ENCODE measurements at regions not wholly inside any gene's neighbourhood (a gene's known extent, or its start where the extent isn't known, plus 50 kb on each side); places are given as distances from the start of the nearest gene placed in this dataset.

DNA sequence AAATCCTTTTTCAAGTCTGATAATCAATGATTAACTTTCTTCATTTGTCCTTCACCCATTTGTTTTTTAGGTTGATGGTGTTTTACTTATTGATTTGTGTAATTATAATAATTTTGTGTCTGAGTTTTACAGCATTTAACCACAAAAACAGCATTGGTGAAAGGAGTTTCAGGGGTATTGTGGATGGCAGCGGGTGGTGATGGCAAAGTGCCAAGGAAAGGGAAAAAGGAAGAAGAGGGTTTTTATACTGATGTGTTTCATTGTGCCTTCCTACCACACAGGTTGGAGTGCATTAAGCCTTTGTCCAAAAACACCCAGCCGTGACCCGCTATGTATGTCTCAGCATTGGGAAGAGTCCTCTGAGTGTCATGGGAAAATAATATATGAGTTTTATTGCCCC lies 150.3 kb downstream of the DAD1 start:
- H3K27me3 ChIP-seq (ENCODE audit: control insufficient read depth, insufficient read depth, low read length): no peaks in the 10 kb centered on the region
- no peak for TF ChIP-seq CTCF (IDR thresholded peaks at IDR 0.05)
- TF ChIP-seq POLR2AphosphoS5 (IDR thresholded peaks at IDR 0.05; ENCODE audit: low read depth, low read length): no peak
- TF ChIP-seq REST (IDR thresholded peaks at IDR 0.05; ENCODE audit: insufficient read depth in 1 of 2, low read depth in 2 of 2, low read length in 1 of 2): no peak
- TF ChIP-seq SIN3A (IDR thresholded peaks at IDR 0.05; ENCODE audit: borderline replicate concordance, insufficient read depth, low read depth, low read length): no peak
- TF ChIP-seq TCF7L2 (IDR thresholded peaks at IDR 0.05; ENCODE audit: low read depth, low read length): no peak
- POLR2A ChIA-PET: no interaction called here
- BruUV-seq (replicated peaks): no TSS peak
- DNase-seq (ENCODE audit: low read depth, low spot score) (no peak), ATAC-seq (no peak)
- no peak overlapping the region for H3K4me3 ChIP-seq (ENCODE audit: low read depth in 2 of 2, low read length in 2 of 2)
- in situ Hi-C loops (cut with HindIII; ENCODE audit: low pct_unique_long_range_greater_than_20kb, low sequenced_read_pairs): no loop called here
- H3K9me3 ChIP-seq (ENCODE audit: control insufficient read depth, insufficient read depth, low read depth, low read length): no peaks in the 10 kb centered on the region
- H3K36me3 ChIP-seq (ENCODE audit: control insufficient read depth, insufficient read depth, low read length): no peaks in the 10 kb centered on the region
- no peaks in the 10 kb centered on the region for H3K4me1 ChIP-seq (ENCODE audit: control insufficient read depth, insufficient read depth, low read length)
- H3K27ac ChIP-seq (ENCODE audit: low read length): no peak overlapping the region
- CTCF ChIA-PET: no interaction called here
- intact Hi-C loops (cut with micrococcal nuclease; ENCODE audit: unreplicated experiment): no loop called here

- ChIA-PET POLR2A (no interaction called here), CTCF (no interaction called here)
- Histone ChIP-seq H3K27me3 (ENCODE audit: control insufficient read depth, insufficient read depth, low read length) (no peaks in the 10 kb centered on the region), H3K9me3 (ENCODE audit: control insufficient read depth, insufficient read depth, low read depth, low read length) (no peaks in the 10 kb centered on the region), H3K4me3 (ENCODE audit: low read depth in 2 of 2, low read length in 2 of 2) (no peak overlapping the region), H3K27ac (ENCODE audit: low read length) (no peak overlapping the region), H3K36me3 (ENCODE audit: control insufficient read depth, insufficient read depth, low read length) (no peaks in the 10 kb centered on the region), H3K4me1 (ENCODE audit: control insufficient read depth, insufficient read depth, low read length) (no peaks in the 10 kb centered on the region; the same call in 1 of the 2 replicates)
- in situ Hi-C loops (cut with HindIII; ENCODE audit: low pct_unique_long_range_greater_than_20kb, low sequenced_read_pairs): no loop called here
- TF ChIP-seq REST (IDR thresholded peaks at IDR 0.05; ENCODE audit: insufficient read depth in 1 of 2, low read depth in 2 of 2, low read length in 1 of 2) (no peak), SIN3A (IDR thresholded peaks at IDR 0.05; ENCODE audit: borderline replicate concordance, insufficient read depth, low read depth, low read length) (no peak), TCF7L2 (IDR thresholded peaks at IDR 0.05; ENCODE audit: low read depth, low read length) (no peak), POLR2AphosphoS5 (IDR thresholded peaks at IDR 0.05; ENCODE audit: low read depth, low read length) (no peak), CTCF (IDR thresholded peaks at IDR 0.05) (no peak)
- intact Hi-C loops (cut with micrococcal nuclease; ENCODE audit: unreplicated experiment): no loop called here
- no TSS peak for BruUV-seq (replicated peaks)
- no peak for ATAC-seq
- DNase-seq (ENCODE audit: low read depth, low spot score): no peak
Measured at GRCh38 chr14:22434901-22435550, 154.0 kb downstream of the DAD1 start.
